ENCODE measurements at regions not wholly inside any gene's neighbourhood (a gene's known extent, or its start where the extent isn't known, plus 50 kb on each side); places are given as distances from the start of the nearest gene placed in this dataset.

GRCh38 chr1:87403061-87403820 lies 74.6 kb downstream of the LMO4 start:
- in situ Hi-C loops (cut with MboI) = no loop called here
- ATAC-seq (no peak), FAIRE-seq (no peak), DNase-seq (ENCODE audit: low read depth, low spot score) (no peak)
- Histone ChIP-seq H3K9ac (ENCODE audit: control insufficient read depth, insufficient read depth, low read length) (no peak overlapping the region), H4K20me1 (ENCODE audit: control insufficient read depth, insufficient read depth) (no peaks in the 10 kb centered on the region), H3K9me3 (replicated peaks; ENCODE audit: control insufficient read depth, insufficient read depth, low read length) (no peaks in the 10 kb centered on the region; the same call in 2 of the 3 replicates), H3K79me2 (ENCODE audit: control insufficient read depth, insufficient read depth, low read length) (no peaks in the 10 kb centered on the region), H3K36me3 (ENCODE audit: control insufficient read depth in 2 of 2, insufficient read depth in 2 of 2, low read length in 1 of 2) (no peaks in the 10 kb centered on the region), H3K4me1 (ENCODE audit: control insufficient read depth, insufficient read depth, low read length) (peaks cover 3% of the 10 kb centered on the region; the same call in 1 of the 2 replicates), H3K27me3 (replicated peaks in 1 of 2; ENCODE audit: control insufficient read depth in 2 of 2, insufficient read depth in 2 of 2, low read length in 1 of 2) (0 out of 4 replicates have a peak, but pooled peaks cover 0 to 2% of the 10 kb centered on the region in 2 experiments), H3K4me3 (no peak overlapping the region), H3K27ac (ENCODE audit: control insufficient read depth, insufficient read depth) (no peak overlapping the region), H3K4me2 (ENCODE audit: control insufficient read depth, insufficient read depth) (no peak overlapping the region), H2AFZ (ENCODE audit: control insufficient read depth, low read depth, low read length) (no peak overlapping the region)
- ChIA-PET RAD21 (ENCODE audit: unreplicated experiment) (no interaction called here), SMC1A (ENCODE audit: uncharacterized antibody, unreplicated experiment) (interaction anchor here (0.8 to 2.7 kb wide), 2 partner anchors 11 to 48 kb away, joined by 3 to 8 read pairs; no protein-coding TSS in a partner anchor), POLR2A (interaction anchor here (0.5 kb wide), 1 partner anchor 75 kb away, joined by 8 read pairs; the partner anchor contains the start of gene LMO4), CTCF (no interaction called here)
- TF ChIP-seq SMAD1 (IDR thresholded peaks at IDR 0.05; ENCODE audit: low read depth, partially characterized antibody) (no peak), FOXM1 (IDR thresholded peaks at IDR 0.05; ENCODE audit: low read depth, low read length) (no peak), ESRRA (IDR thresholded peaks at IDR 0.05; ENCODE audit: low read length) (no peak), USF1 (IDR thresholded peaks at IDR 0.05; ENCODE audit: borderline replicate concordance, extremely low read length, insufficient read depth, low read depth, low read length) (no peak), HDGF (IDR thresholded peaks at IDR 0.05) (no peak), IRF4 (IDR thresholded peaks at IDR 0.05; ENCODE audit: low read depth, low read length) (no peak), IRF5 (IDR thresholded peaks at IDR 0.05; ENCODE audit: borderline replicate concordance) (no peak), SPI1 (IDR thresholded peaks at IDR 0.05; ENCODE audit: borderline replicate concordance, insufficient read depth, low read depth, low read length) (no peak), HCFC1 (IDR thresholded peaks at IDR 0.05; ENCODE audit: low read length) (no peak), PRDM15 (CRISPR knock-in tag; IDR thresholded peaks at IDR 0.05) (no peak), BCLAF1 (IDR thresholded peaks at IDR 0.05) (no peak), ZBTB33 (IDR thresholded peaks at IDR 0.05) (no peak)
- WGBS (ENCODE audit: insufficient coverage, insufficient replicate concordance, low lambda C conversion rate, missing lambda C conversion rate) = 62% methylated on average over 6 of the region's 7 CpGs
- intact Hi-C loops (cut with micrococcal nuclease; ENCODE audit: unreplicated experiment) = no loop called here
- no TSS peak for BruUV-seq (replicated peaks)

Data from GM12878 (cell line).